SKM-1 (cell line): ENCODE measurements at regions not wholly inside any gene's neighbourhood (a gene's known extent, or its start where the extent isn't known, plus 50 kb on each side); places are given as distances from the start of the nearest gene placed in this dataset.
"Not testable (repeated sequence)": the region's sequence is repeated elsewhere in the genome, so short reads cannot be mapped to it uniquely, and the experiment has no call there.

ENCODE experiments used
- DNase-seq: peaks from one replicate; lab custom pipeline; 2025; ENCODE audit not compliant: unreplicated experiment; lab: John Stamatoyannopoulos, UW

DNA sequence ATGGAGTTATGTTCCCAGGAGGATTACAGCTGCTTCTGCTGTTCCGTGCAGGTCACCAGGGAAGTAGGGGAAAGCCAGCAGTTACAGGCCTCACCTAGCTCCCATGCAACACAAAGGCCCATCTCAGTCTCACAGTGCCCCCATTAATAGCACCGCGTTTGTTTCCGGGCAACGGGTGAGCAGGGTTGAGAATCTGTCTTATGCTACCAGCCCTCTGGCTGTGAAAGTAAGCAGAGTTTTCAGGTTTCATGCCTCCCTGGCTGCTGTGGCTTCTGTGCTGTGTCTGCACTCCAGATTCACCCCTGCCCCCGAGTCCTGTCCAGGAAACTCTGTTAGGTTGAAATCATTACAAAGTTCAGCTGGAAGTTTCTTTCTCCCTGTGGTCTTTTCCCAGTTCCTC is 254.4 kb upstream of the GPR149 start:
- no peak for DNase-seq

DNA sequence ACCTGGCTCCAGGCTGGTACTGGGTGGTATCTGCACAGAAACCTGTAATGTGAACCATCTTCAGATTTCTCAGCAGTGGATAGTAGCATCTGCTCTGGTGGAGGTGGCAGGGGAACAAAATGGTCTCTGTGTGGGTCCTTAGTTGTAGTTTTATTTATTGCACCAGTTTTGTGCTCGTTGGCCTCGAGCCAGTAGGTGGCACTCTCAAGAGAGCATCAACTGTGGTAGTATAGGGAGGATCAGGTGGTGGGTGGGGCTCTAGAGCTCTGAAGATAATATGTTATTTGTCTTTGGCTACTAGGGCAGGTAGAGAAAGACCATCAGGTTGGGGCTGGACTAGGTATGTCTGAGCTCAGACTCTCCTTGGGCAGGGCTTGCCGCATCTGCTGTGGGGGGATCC is 254.0 kb upstream of the GPR149 start:
- no peak for DNase-seq

DNA sequence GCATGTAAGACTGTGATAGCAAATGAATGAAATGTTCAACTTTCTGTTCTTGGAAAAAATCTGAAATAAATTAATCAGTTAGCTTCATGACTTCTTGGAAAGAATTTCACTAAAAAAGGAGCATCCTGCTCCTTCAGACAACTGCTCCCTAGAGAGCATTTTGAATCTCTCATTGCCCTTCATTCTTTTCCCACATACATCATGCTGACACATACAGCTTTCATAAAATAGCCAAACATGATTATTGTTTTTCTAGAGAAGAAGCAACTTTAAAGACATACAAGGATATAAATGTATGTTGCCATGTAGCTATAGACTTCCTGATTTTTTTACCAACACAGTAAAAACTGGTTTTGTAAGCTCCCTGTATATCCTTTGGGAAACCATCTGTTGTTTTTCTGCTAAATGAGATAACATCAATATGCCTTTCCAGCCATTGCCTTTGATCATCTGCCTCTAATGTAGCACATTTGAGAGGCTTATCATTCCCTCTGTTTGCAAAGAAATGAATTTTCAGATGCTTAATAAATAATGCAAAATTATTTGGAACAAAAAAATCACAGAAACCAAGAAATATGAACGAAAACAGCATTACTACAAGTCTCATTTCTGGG is 248.2 kb upstream of the GPR149 start:
- no peak for DNase-seq

GRCh38 chr3:154668835-154669234 is 238.8 kb upstream of the GPR149 start:
- DNase-seq: no peak

DNA sequence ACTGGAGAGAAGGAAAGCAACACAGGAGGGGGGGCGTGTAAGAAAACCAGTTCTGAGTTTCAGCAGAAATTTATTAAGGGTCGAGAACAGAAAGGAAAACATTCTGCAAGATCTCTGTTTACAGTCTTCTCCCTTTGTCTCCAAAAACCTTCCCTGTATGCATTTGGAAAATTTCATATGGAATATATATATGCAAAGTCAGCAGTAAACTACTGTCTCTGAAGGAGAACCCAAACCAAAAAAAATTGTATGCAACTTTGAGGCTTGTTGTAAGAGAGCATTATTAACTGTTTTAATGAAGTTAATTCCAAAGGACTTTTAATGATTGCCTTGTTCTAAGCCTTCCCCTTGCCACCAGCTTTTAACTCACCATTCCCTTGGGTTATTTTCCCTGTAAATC is 238.2 kb upstream of the GPR149 start:
- no peak for DNase-seq

- no peak for DNase-seq
Measured at GRCh38 chr3:154666542-154666941, 236.6 kb upstream of the GPR149 start.

DNA sequence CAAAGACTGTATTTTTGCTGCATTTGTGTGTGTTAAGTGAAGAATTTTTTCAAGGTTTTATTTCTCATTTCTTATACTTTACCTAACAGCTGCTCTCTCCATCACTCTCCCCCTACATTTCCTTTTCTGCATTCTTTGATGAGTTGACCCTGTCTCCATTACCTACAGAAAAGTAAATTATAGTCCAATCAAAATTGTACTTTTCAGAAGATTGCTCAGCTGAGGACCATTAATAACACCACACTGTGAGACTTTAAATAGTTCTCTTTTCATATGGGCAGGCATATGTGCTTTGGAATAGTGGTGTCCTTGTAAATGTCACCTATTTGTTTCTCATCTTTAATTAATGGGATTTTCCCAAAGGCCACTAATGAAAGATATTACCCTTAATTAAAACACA is 234.7 kb upstream of the GPR149 start:
- no peak for DNase-seq

GRCh38 chr3:154662851-154663250 is 232.9 kb upstream of the GPR149 start:
- DNase-seq: no peak

GRCh38 chr3:154660811-154661210 is 230.8 kb upstream of the GPR149 start:
- no peak for DNase-seq

GRCh38 chr3:154658000-154658399 is 228.0 kb upstream of the GPR149 start:
- DNase-seq: no peak

- no peak for DNase-seq
Measured at GRCh38 chr3:154657218-154657617, 227.2 kb upstream of the GPR149 start.

DNA sequence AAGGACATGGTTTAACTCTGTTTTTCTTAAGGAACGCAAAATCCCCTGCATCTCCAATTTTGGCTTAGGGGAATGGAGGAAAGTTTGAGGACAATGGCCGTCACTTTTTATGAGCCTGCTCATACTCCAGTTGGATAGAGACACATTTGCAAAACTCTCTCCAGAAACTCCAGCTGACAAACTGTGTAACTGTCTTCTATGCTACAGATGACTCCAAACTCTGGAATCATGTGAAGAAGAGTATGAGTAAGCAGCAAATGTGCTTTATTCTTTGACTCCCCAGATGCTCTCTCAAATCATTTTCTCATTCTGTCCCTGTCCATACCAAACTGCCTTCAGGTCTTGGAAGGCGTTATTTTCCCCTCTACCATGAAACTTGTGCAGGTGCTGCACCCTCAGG is 226.5 kb upstream of the GPR149 start:
- DNase-seq: no peak

DNA sequence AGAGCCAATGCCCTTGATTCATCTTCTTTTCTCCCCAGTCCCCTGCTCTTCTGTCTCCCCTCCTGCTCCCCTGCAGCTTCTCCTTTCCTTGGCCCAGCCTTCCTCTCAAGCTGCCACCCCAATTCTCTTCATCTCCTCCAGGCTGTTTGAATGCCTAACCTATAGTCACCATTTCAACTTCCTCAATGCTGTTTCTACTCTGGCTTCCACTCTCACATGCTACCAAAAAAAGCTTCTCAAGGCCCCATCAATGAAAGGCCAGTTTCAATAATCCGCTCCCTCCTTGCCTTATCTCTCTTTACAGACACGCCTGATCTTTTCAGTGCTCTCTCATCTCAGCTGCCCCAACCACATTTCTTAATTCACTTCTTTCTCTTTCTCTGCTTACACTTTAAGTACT is 212.2 kb upstream of the GPR149 start:
- peak; percentile 12 for DNase-seq

DNA sequence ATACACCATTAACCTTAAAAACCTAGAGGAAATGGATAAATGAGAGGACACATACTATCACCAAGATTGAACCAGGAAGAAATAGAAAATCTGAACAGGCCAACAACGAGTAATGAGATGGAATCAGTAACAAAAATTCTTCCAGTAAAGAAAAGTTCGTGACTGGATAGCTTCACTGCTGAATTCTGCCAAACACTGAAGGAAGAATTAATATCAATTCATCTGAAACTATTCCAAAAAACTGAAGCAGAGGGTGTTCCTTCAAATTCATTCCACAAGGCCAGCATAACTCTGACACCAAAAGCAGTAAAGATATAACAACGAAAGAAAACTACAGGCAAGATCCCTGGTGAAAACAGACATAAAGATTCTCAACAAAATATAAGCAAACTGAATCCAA is 195.8 kb upstream of the GPR149 start:
- no peak for DNase-seq

DNA sequence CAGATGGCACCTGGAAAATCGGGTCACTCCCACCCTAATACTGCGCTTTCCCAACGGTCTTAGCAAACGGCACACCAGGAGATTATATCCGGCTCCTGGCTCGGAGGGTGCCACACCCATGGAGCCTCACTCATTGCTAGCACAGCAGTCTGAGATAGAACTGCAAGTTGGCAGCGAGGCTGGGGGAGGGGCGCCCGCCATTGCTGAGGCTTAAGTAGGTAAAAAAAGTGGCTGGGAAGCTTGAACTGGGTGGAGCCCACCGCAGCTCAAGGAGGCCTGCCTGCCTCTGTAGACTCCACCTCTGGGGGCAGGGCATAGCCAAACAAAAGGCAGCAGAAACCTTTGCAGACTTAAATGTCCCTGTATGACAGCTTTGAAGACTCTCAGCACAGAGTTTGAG is 189.6 kb upstream of the GPR149 start:
- DNase-seq: not testable (repeated sequence)

DNA sequence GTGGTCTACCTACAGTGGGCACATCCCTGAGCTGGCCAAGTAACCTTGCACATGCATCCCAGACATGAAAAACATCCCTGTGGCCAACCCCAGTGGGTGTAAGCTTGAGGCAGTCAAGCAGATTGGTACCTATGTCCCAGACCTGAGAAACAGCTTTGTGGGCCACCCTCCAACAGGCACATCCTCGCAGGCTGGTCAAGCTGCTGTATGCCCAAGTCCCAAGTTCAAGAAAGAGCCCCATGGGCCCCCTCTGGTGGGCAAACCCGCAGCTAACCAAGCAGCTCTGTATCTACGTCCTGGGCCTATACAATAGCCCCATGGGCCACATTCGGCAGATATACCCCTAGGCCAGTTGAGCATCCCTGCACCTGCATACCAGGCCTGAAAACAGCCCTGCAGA is 186.3 kb upstream of the GPR149 start:
- DNase-seq: no peak

GRCh38 chr3:154615471-154615870 is 185.5 kb upstream of the GPR149 start:
- no peak for DNase-seq

- DNase-seq: no peak
Measured at GRCh38 chr3:154614601-154615000, 184.6 kb upstream of the GPR149 start.

DNA sequence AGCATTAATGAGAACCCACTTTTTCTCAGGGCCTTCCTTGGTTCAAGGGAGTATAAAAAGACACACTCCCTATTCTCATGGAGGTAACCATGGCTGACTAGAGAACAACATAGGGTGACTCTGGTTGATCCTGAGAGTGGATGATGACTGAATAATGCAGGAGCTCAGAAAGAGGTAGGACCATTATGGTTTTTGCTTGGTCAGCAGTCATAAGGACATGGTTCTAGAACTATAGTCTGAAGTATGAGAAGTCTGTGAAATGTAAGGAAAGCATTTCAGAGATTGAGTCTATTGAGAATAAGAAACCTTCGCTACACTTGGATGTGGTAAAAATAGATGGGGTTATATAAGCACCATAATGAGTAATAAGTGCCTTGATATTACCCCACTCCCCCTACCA is 184.1 kb upstream of the GPR149 start:
- DNase-seq: no peak

DNA sequence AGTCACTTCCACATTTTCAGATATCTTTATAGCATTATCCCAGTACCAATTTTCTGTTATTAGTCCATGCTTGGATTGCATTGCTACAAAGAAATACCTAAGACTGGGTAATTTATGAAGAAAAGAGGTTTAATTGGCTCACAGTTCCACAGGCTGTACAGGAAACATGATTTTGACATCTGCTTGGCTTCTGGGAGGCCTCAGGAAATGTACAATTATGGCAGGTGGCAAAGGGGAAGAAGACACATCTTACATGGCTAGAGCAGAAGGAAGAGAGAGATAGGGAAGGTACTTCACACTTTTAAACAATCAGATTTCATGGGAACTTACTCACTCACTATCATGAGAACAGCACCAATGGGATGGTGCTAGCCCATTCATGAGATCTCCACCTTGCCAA is 172.3 kb upstream of the GPR149 start:
- no peak for DNase-seq

GRCh38 chr3:154598166-154598565 is 168.2 kb upstream of the GPR149 start:
- DNase-seq: no peak

GRCh38 chr3:154590675-154591384 is 160.8 kb upstream of the GPR149 start:
- DNase-seq: no peak

DNA sequence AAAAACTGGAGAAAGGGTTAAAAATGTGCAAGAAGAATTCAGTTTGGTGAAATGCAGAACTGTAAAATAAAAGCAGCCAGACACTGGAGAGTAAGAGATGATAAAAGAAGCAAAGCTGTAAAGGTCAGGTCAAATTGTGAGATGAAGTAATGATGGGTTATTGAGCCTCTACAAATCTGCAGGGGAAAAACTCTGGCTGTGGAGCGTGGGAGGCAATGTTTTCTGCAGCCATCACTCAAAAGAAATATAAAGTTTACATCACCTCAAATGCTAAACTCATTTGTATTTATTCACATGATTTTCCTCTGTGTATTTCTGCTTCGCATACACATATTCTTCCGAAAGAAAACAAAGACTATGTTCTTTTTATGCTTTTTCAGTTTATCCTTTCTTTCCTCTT is 158.8 kb upstream of the GPR149 start:
- DNase-seq: no peak
